ENCODE measurements at regions not wholly inside any gene's neighbourhood (a gene's known extent, or its start where the extent isn't known, plus 50 kb on each side); places are given as distances from the start of the nearest gene placed in this dataset.

- no peak for TF ChIP-seq POLR2A (IDR thresholded peaks at IDR 0.05)
- no peak for TF ChIP-seq CTCF (IDR thresholded peaks at IDR 0.05)
These were observed 384.4 kb downstream of the PCDH7 start for GRCh38 chr4:31104577-31104976.

Measured in stomach (tissue), 4 donors.